CD14-positive monocyte (primary cell): ENCODE measurements at regions not wholly inside any gene's neighbourhood (a gene's known extent, or its start where the extent isn't known, plus 50 kb on each side); places are given as distances from the start of the nearest gene placed in this dataset.

ENCODE experiments used
- DNase-seq, 3 donors: peaks; one replicate each; pipeline ENCODE4 v3.0.0-alpha.2; 2011 to 2022
- H2AFZ ChIP-seq: 2 replicates; pipeline ENCODE4 v1.6.0; 2012; ENCODE audit warnings: mild to moderate bottlenecking, low read depth, low read length, inconsistent platforms; ENCODE audit not compliant: insufficient read depth, poor library complexity, severe bottlenecking
- H3K27ac ChIP-seq, 2 donors: 1 replicate in 1 of 2; 2 replicates in 1 of 2; pipeline ENCODE4 v1.5.1; 2012 to 2013; ENCODE audit warnings: low read length in 2 of 2, control low read depth in 1 of 2, inconsistent platforms in 1 of 2, low read depth in 1 of 2, mild to moderate bottlenecking in 1 of 2
- H3K27me3 ChIP-seq, 2 donors: one replicate each; pipeline versions ENCODE4 v1.6.0 to v1.6.1; 2011 to 2013; ENCODE audit warnings: low read length in 2 of 2; ENCODE audit not compliant: control insufficient read depth in 2 of 2, insufficient read depth in 2 of 2
- H3K36me3 ChIP-seq, 2 donors: replicated peaks in 1 of 2; 1 replicate in 1 of 2; 2 replicates in 1 of 2; pipeline versions ENCODE4 v1.5.1 to v1.6.1; 2012 to 2013; ENCODE audit warnings: low read length in 2 of 2, control low read depth in 1 of 2, inconsistent platforms in 1 of 2, mild to moderate bottlenecking in 1 of 2; ENCODE audit not compliant: insufficient read depth in 2 of 2, control insufficient read depth in 1 of 2
- H3K4me1 ChIP-seq, 2 donors: 1 replicate in 1 of 2; 2 replicates in 1 of 2; pipeline versions ENCODE4 v1.5.1 to v1.6.1; 2012 to 2013; ENCODE audit warnings: low read length in 2 of 2, control low read depth in 1 of 2, inconsistent platforms in 1 of 2, mild to moderate bottlenecking in 1 of 2, moderate library complexity in 1 of 2; ENCODE audit not compliant: insufficient read depth in 2 of 2, control insufficient read depth in 1 of 2
- H3K4me2 ChIP-seq: replicated peaks from 2 replicates; pipeline ENCODE3; 2012; ENCODE audit warnings: low read length, moderate library complexity, mild to moderate bottlenecking; ENCODE audit not compliant: poor library complexity, severe bottlenecking; ENCODE audit errors: extremely low read depth
- H3K4me3 ChIP-seq, 3 experiments: fragments of 200-600 bp in 1 of 3; sonication (generic) in 1 of 3; replicated peaks in 1 of 3; 1 replicate in 2 of 3; 2 replicates in 1 of 3; pipeline ENCODE4 v1.5.1; 2011 to 2013; ENCODE audit warnings: low read length in 3 of 3, mild to moderate bottlenecking in 3 of 3, control low read depth in 2 of 3, low read depth in 2 of 3, inconsistent platforms in 1 of 3, moderate library complexity in 1 of 3
- H3K79me2 ChIP-seq: 2 replicates; pipeline ENCODE4 v1.6.0; 2012; ENCODE audit warnings: mild to moderate bottlenecking, control low read depth, inconsistent platforms, low read length, moderate library complexity; ENCODE audit not compliant: insufficient read depth
- H3K9ac ChIP-seq: 2 replicates; pipeline ENCODE4 v1.6.0; 2017; ENCODE audit warnings: low read length, mild to moderate bottlenecking; ENCODE audit not compliant: insufficient read depth, poor library complexity, severe bottlenecking
- H3K9me3 ChIP-seq, 2 donors: replicated peaks in 1 of 2; 1 replicate in 1 of 2; 2 replicates in 1 of 2; pipeline versions ENCODE4 v1.5.1 to v1.6.1; 2012 to 2013; ENCODE audit warnings: low read length in 2 of 2, control low read depth in 1 of 2; ENCODE audit not compliant: control insufficient read depth in 1 of 2, insufficient read depth in 1 of 2
- H4K20me1 ChIP-seq: 2 replicates; pipeline ENCODE4 v1.6.0; 2012; ENCODE audit warnings: mild to moderate bottlenecking, low read length, control low read depth, moderate library complexity; ENCODE audit not compliant: insufficient read depth
- H3K27ac Mint-ChIP-seq, 7 donors: one replicate each; pipeline ENCODE4 v1.8.0; 2020; ENCODE audit warnings: mild to moderate bottlenecking in 7 of 7, mixed read lengths in 7 of 7, moderate library complexity in 6 of 7, inconsistent platforms in 2 of 7
- H3K27me3 Mint-ChIP-seq, 3 donors: one replicate each; pipeline ENCODE4 v1.8.0; 2021 to 2022; ENCODE audit warnings: low read depth in 3 of 3, mild to moderate bottlenecking in 3 of 3, mixed read lengths in 3 of 3, moderate library complexity in 3 of 3, inconsistent platforms in 1 of 3
- H3K36me3 Mint-ChIP-seq, 2 donors: one replicate each; pipeline ENCODE4 v1.8.0; 2020; ENCODE audit warnings: mixed read lengths in 2 of 2, inconsistent platforms in 1 of 2, mild to moderate bottlenecking in 1 of 2
- H3K4me1 Mint-ChIP-seq: one replicate; pipeline ENCODE4 v1.8.0; 2020; ENCODE audit warnings: mild to moderate bottlenecking, mixed read lengths
- H3K4me3 Mint-ChIP-seq, 2 donors: one replicate each; pipeline ENCODE4 v1.8.0; 2020; ENCODE audit warnings: mild to moderate bottlenecking in 2 of 2, mixed read lengths in 2 of 2, moderate library complexity in 1 of 2
- H3K9me3 Mint-ChIP-seq, 7 donors: one replicate each; pipeline ENCODE4 v1.8.0; 2020 to 2022; ENCODE audit warnings: mixed read lengths in 7 of 7, mild to moderate bottlenecking in 6 of 7, moderate library complexity in 6 of 7, inconsistent platforms in 2 of 7
- CTCF ChIP-seq: fragments of 200-600 bp; IDR thresholded peaks from one replicate; pipeline ENCODE4 v1.8.0; 2022; ENCODE audit warnings: antibody characterized with exemption, mild to moderate bottlenecking
- WGBS: methylation state at CpG from one replicate; pipeline ENCODE4 v1.1.5; 2013; ENCODE audit warnings: missing lambda C conversion rate; ENCODE audit not compliant: insufficient coverage; 5-methylcytosine and 5-hydroxymethylcytosine counted together
- intact Hi-C, 2 donors: fragments of 100-400 bp; cut with micrococcal nuclease; formaldehyde crosslinking; loops; one replicate each; pipeline versions ENCODE4 v1.15.0 to v1.15.1; 2023

GRCh38 chr7:25976630-25977029 is 175.4 kb upstream of the NFE2L3 start:
- Histone ChIP-seq H3K27me3 (peaks cover 8% of the 10 kb centered on the region in 2 donors), H3K79me2 (no peaks in the 10 kb centered on the region), H4K20me1 (no peaks in the 10 kb centered on the region), H3K4me2 (no peak overlapping the region), H3K9ac (no peak overlapping the region), H3K4me3 (no peak overlapping the region), H2AFZ (no peak overlapping the region), H3K36me3 (no peaks in the 10 kb centered on the region), H3K9me3 (peaks cover 5 to 8% of the 10 kb centered on the region in 2 donors), H3K27ac (no peak overlapping the region), H3K4me1 (no peaks in the 10 kb centered on the region)
- Mint-ChIP-seq H3K4me1 (no peaks in the 10 kb centered on the region), H3K27me3 (peaks cover 6 to 14% (median 10%) of the 10 kb centered on the region in 3 donors), H3K27ac (no peak overlapping the region), H3K4me3 (no peak overlapping the region), H3K36me3 (no peaks in the 10 kb centered on the region), H3K9me3 (peaks cover 13 to 33% (median 24%) of the 10 kb centered on the region in 7 donors)
- intact Hi-C loops, result no loop called here
- no peak for TF ChIP-seq CTCF
- DNase-seq, result no peak

GRCh38 chr7:25978466-25978865 is 173.5 kb upstream of the NFE2L3 start:
- Histone ChIP-seq H2AFZ (no peak overlapping the region), H3K27ac (no peak overlapping the region), H3K4me2 (no peak overlapping the region), H3K36me3 (no peaks in the 10 kb centered on the region), H3K27me3 (peaks cover 6 to 9% of the 10 kb centered on the region in 2 donors), H3K4me1 (no peaks in the 10 kb centered on the region), H3K9me3 (peaks cover 5 to 8% of the 10 kb centered on the region in 2 donors), H4K20me1 (no peaks in the 10 kb centered on the region), H3K9ac (no peak overlapping the region), H3K79me2 (no peaks in the 10 kb centered on the region), H3K4me3 (no peak overlapping the region)
- Mint-ChIP-seq H3K9me3 (peaks cover 11 to 28% (median 24%) of the 10 kb centered on the region in 7 donors), H3K27ac (no peak overlapping the region), H3K4me1 (no peaks in the 10 kb centered on the region), H3K36me3 (no peaks in the 10 kb centered on the region), H3K4me3 (no peak overlapping the region), H3K27me3 (peaks cover 8 to 12% (median 8%) of the 10 kb centered on the region in 3 donors)
- no peak for TF ChIP-seq CTCF
- intact Hi-C loops, result no loop called here
- DNase-seq, result no peak
- WGBS, result no CpG with 5 or more reads among the region's 5 CpGs
